SK-N-SH (cell line): ENCODE measurements at regions not wholly inside any gene's neighbourhood (a gene's known extent, or its start where the extent isn't known, plus 50 kb on each side); places are given as distances from the start of the nearest gene placed in this dataset.

Experiments used
- CTCF ChIA-PET: fragments of 300-600, 350-600 bp; formaldehyde crosslinking; extraction: SDS; loops from one replicate; lab custom pipeline; 2021; lab: Yijun Ruan, JAX
- POLR2A ChIA-PET: fragments of 350-600 bp; sonication (Branson Sonifier 250); formaldehyde crosslinking; extraction: SDS; loops from one replicate; lab custom pipeline; 2020; ENCODE audit warnings: antibody characterized with exemption, inconsistent platforms; lab: Yijun Ruan, JAX
- DNase-seq: peaks from one replicate; pipeline ENCODE4 v3.0.0; 2012
- H2AFZ ChIP-seq: fragments of 200-600 bp; sonication (generic); 2 replicates; pipeline ENCODE4 v1.8.1; 2016; ENCODE audit warnings: antibody characterized with exemption, mild to moderate bottlenecking, low read depth
- H3F3A ChIP-seq: fragments of 200-600 bp; sonication (generic); replicated peaks from 2 replicates; pipeline ENCODE3; 2016; ENCODE audit warnings: antibody characterized with exemption, mild to moderate bottlenecking; ENCODE audit not compliant: insufficient read depth
- H3K27ac ChIP-seq, 2 experiments: fragments of 200-500 bp in 1 of 2; fragments of 200-600 bp in 1 of 2; sonication (Bioruptor generic) in 1 of 2; sonication (generic), shearing (Covaris generic) in 1 of 2; 2 replicates each; pipeline versions ENCODE4 v1.5.1 to v1.6.1; 2014 to 2016; ENCODE audit warnings: low read depth in 2 of 2, inconsistent platforms in 1 of 2, low read length in 1 of 2, mild to moderate bottlenecking in 1 of 2, mixed read lengths in 1 of 2
- H3K27me3 ChIP-seq: fragments of 200-600 bp; sonication (generic), shearing (Covaris generic); 2 replicates; pipeline ENCODE4 v1.6.1; 2016; ENCODE audit warnings: mixed run types; ENCODE audit not compliant: insufficient read depth
- H3K36me3 ChIP-seq, 2 experiments: fragments of 200-500 bp in 1 of 2; fragments of 200-600 bp in 1 of 2; sonication (Bioruptor generic) in 1 of 2; sonication (generic) in 1 of 2; replicated peaks in 1 of 2; 2 replicates each; pipeline versions ENCODE3 to v1.5.1; 2014 to 2016; ENCODE audit warnings: low read length in 1 of 2, mild to moderate bottlenecking in 1 of 2; ENCODE audit not compliant: insufficient read depth in 2 of 2, control insufficient read depth in 1 of 2
- H3K4me1 ChIP-seq, 2 experiments: fragments of 200-500 bp in 1 of 2; fragments of 200-600 bp in 1 of 2; sonication (Bioruptor generic) in 1 of 2; sonication (generic), shearing (Covaris generic) in 1 of 2; 2 replicates each; pipeline versions ENCODE4 v1.5.1 to v1.6.1; 2014 to 2016; ENCODE audit warnings: low read depth in 1 of 2, low read length in 1 of 2, mixed run types in 1 of 2; ENCODE audit not compliant: insufficient read depth in 2 of 2, control insufficient read depth in 1 of 2
- H3K4me2 ChIP-seq: fragments of 200-600 bp; sonication (generic), shearing (Covaris generic); 2 replicates; pipeline ENCODE4 v1.6.1; 2017; ENCODE audit warnings: mixed run types
- H3K4me3 ChIP-seq, 2 experiments: fragments of 200-500 bp in 1 of 2; fragments of 200-600 bp in 1 of 2; sonication (Bioruptor generic) in 1 of 2; sonication (generic), shearing (Covaris generic) in 1 of 2; 2 replicates each; pipeline versions ENCODE4 v1.5.1 to v1.8.1; 2014 to 2016; ENCODE audit warnings: low read depth in 2 of 2, inconsistent platforms in 1 of 2, low read length in 1 of 2, mild to moderate bottlenecking in 1 of 2, mixed read lengths in 1 of 2, moderate library complexity in 1 of 2
- H3K79me2 ChIP-seq: fragments of 200-600 bp; sonication (generic); 2 replicates; pipeline ENCODE4 v1.8.1; 2017; ENCODE audit warnings: mild to moderate bottlenecking; ENCODE audit not compliant: insufficient read depth
- H3K9ac ChIP-seq: fragments of 200-600 bp; sonication (generic); 2 replicates; pipeline ENCODE4 v1.6.1; 2017; ENCODE audit warnings: mixed run types
- H3K9me2 ChIP-seq: fragments of 200-600 bp; sonication (generic); 2 replicates; pipeline ENCODE4 v1.6.1; 2017; ENCODE audit warnings: mixed run types
- H3K9me3 ChIP-seq: fragments of 200-600 bp; sonication (generic); 2 replicates; pipeline ENCODE4 v1.6.1; 2017; ENCODE audit warnings: mixed run types, mild to moderate bottlenecking, moderate library complexity
- H4K20me1 ChIP-seq: fragments of 200-600 bp; sonication (generic); 2 replicates; pipeline ENCODE4 v1.6.1; 2017; ENCODE audit warnings: mild to moderate bottlenecking, mixed run types; ENCODE audit not compliant: insufficient read depth
- CHD2 ChIP-seq: fragments of 150-350 bp; IDR thresholded peaks from 2 replicates; pipeline ENCODE4 v1.6.1; 2018; ENCODE audit warnings: low read length; ENCODE audit not compliant: partially characterized antibody
- ELF1 ChIP-seq: IDR thresholded peaks from 2 replicates; pipeline ENCODE4 v1.4.0; 2012
- EZH2phosphoT487 ChIP-seq: fragments of 200-600 bp; sonication (generic); IDR thresholded peaks from 2 replicates; pipeline ENCODE4 v1.6.1; 2017; ENCODE audit warnings: low read depth, mixed run types, mild to moderate bottlenecking, antibody characterized with exemption, moderate library complexity, borderline replicate concordance
- FOSL2 ChIP-seq: IDR thresholded peaks from 2 replicates; pipeline ENCODE4 v1.4.0; 2012; ENCODE audit warnings: low read depth, mild to moderate bottlenecking, moderate library complexity, borderline replicate concordance
- FOXJ3 ChIP-seq: sonication (generic); formaldehyde crosslinking; IDR thresholded peaks from 2 replicates; pipeline ENCODE4 v1.5.1; 2020; ENCODE audit warnings: mild to moderate bottlenecking, missing genetic modification reagents
- GABPA ChIP-seq: IDR thresholded peaks from 2 replicates; pipeline ENCODE4 v1.4.0; 2012; ENCODE audit warnings: low read depth, mild to moderate bottlenecking
- MXI1 ChIP-seq: IDR thresholded peaks from 2 replicates; pipeline ENCODE4 v1.6.1; 2012; ENCODE audit warnings: mild to moderate bottlenecking, low read depth, low read length, improper control_type of control experiment
- NFIC ChIP-seq: IDR thresholded peaks from 2 replicates; pipeline ENCODE4 v1.4.0; 2012; ENCODE audit warnings: borderline replicate concordance
- RAD21 ChIP-seq: IDR thresholded peaks from 2 replicates; pipeline ENCODE4 v1.6.1; 2012; ENCODE audit warnings: mild to moderate bottlenecking, low read length
- RCOR1 ChIP-seq: fragments of 150-350 bp; IDR thresholded peaks from 2 replicates; pipeline ENCODE4 v1.6.1; 2017; ENCODE audit warnings: antibody characterized with exemption, low read length
- RXRA ChIP-seq: IDR thresholded peaks from 2 replicates; pipeline ENCODE4 v1.4.0; 2012; ENCODE audit warnings: low read depth, mild to moderate bottlenecking, borderline replicate concordance
- SMC3 ChIP-seq: IDR thresholded peaks from 2 replicates; pipeline ENCODE4 v1.6.1; 2012; ENCODE audit warnings: low read depth, low read length, improper control_type of control experiment
- TAF1 ChIP-seq: IDR thresholded peaks from 2 replicates; pipeline ENCODE4 v1.6.1; 2012; ENCODE audit warnings: low read depth, mild to moderate bottlenecking, low read length, moderate library complexity, borderline replicate concordance
- TCF12 ChIP-seq: IDR thresholded peaks from 2 replicates; pipeline ENCODE4 v1.4.0; 2012
- YY1 ChIP-seq: IDR thresholded peaks from 2 replicates; pipeline ENCODE4 v1.4.0; 2012; ENCODE audit warnings: low read depth, mild to moderate bottlenecking
- WGBS: methylation state at CpG from one replicate; pipeline ENCODE4 v1.1.6; 2017; ENCODE audit warnings: low lambda C conversion rate; 5-methylcytosine and 5-hydroxymethylcytosine counted together
- TF ChIP-seq, protein P1 (sequence below): fragments of 200-600 bp; sonication (generic); IDR thresholded peaks from 2 replicates; pipeline ENCODE4 v1.6.1; 2017; ENCODE audit warnings: antibody characterized with exemption, mild to moderate bottlenecking, moderate library complexity
- TF ChIP-seq, protein P2 (sequence below): IDR thresholded peaks from 2 replicates; pipeline ENCODE4 v1.6.1; 2012; ENCODE audit warnings: mild to moderate bottlenecking, low read depth, low read length, moderate library complexity
- TF ChIP-seq, protein P3 (sequence below): IDR thresholded peaks from 2 replicates; pipeline ENCODE4 v1.4.0; 2012; ENCODE audit warnings: low read depth
- TF ChIP-seq, protein P4 (sequence below): fragments of 150-350 bp; IDR thresholded peaks from 2 replicates; pipeline ENCODE4 v1.6.1; 2016; ENCODE audit warnings: mild to moderate bottlenecking, low read depth, low read length

DNA sequence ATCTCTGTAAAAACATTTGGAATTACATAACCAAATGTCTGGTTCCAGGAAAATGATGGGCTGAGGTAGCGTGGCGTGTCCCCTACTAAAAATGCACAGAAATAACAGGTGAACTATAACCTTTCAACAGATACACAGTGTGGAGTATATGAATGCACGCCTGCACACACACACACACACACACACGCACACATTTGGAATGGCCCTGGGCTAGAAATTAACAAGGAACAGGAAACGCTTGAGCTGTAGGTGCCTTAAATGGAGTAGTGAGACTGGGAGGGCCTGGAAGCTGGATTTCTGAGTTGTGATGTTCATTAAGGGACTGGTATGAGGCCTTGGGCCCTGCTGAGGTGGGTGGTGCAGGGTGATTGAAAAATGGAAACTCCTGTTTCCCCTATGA is 246.5 kb upstream of the C1orf174 start:
- Histone ChIP-seq H3K27ac (no peak overlapping the region), H3K27me3 (no peaks in the 10 kb centered on the region), H3K4me3 (no peak overlapping the region), H3K9me3 (no peaks in the 10 kb centered on the region), H3K4me2 (no peak overlapping the region), H2AFZ (no peak overlapping the region), H3K79me2 (no peaks in the 10 kb centered on the region), H3K4me1 (no peaks in the 10 kb centered on the region), H3K9me2 (no peaks in the 10 kb centered on the region), H3K36me3 (no peaks in the 10 kb centered on the region), H4K20me1 (no peaks in the 10 kb centered on the region), H3K9ac (no peak overlapping the region), H3F3A (no peaks in the 10 kb centered on the region)
- WGBS, result 26% methylated on average over 5 of the region's 5 CpGs
- TF ChIP-seq, protein P1, sequence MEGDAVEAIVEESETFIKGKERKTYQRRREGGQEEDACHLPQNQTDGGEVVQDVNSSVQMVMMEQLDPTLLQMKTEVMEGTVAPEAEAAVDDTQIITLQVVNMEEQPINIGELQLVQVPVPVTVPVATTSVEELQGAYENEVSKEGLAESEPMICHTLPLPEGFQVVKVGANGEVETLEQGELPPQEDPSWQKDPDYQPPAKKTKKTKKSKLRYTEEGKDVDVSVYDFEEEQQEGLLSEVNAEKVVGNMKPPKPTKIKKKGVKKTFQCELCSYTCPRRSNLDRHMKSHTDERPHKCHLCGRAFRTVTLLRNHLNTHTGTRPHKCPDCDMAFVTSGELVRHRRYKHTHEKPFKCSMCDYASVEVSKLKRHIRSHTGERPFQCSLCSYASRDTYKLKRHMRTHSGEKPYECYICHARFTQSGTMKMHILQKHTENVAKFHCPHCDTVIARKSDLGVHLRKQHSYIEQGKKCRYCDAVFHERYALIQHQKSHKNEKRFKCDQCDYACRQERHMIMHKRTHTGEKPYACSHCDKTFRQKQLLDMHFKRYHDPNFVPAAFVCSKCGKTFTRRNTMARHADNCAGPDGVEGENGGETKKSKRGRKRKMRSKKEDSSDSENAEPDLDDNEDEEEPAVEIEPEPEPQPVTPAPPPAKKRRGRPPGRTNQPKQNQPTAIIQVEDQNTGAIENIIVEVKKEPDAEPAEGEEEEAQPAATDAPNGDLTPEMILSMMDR, result no peak
- no peak for TF ChIP-seq FOSL2
- TF ChIP-seq, protein P2, sequence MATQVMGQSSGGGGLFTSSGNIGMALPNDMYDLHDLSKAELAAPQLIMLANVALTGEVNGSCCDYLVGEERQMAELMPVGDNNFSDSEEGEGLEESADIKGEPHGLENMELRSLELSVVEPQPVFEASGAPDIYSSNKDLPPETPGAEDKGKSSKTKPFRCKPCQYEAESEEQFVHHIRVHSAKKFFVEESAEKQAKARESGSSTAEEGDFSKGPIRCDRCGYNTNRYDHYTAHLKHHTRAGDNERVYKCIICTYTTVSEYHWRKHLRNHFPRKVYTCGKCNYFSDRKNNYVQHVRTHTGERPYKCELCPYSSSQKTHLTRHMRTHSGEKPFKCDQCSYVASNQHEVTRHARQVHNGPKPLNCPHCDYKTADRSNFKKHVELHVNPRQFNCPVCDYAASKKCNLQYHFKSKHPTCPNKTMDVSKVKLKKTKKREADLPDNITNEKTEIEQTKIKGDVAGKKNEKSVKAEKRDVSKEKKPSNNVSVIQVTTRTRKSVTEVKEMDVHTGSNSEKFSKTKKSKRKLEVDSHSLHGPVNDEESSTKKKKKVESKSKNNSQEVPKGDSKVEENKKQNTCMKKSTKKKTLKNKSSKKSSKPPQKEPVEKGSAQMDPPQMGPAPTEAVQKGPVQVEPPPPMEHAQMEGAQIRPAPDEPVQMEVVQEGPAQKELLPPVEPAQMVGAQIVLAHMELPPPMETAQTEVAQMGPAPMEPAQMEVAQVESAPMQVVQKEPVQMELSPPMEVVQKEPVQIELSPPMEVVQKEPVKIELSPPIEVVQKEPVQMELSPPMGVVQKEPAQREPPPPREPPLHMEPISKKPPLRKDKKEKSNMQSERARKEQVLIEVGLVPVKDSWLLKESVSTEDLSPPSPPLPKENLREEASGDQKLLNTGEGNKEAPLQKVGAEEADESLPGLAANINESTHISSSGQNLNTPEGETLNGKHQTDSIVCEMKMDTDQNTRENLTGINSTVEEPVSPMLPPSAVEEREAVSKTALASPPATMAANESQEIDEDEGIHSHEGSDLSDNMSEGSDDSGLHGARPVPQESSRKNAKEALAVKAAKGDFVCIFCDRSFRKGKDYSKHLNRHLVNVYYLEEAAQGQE, result no peak
- TF ChIP-seq, protein P3, sequence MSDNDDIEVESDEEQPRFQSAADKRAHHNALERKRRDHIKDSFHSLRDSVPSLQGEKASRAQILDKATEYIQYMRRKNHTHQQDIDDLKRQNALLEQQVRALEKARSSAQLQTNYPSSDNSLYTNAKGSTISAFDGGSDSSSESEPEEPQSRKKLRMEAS, result no peak
- TF ChIP-seq SMC3, result no peak
- TF ChIP-seq RCOR1, result no peak
- no peak for TF ChIP-seq NFIC
- TF ChIP-seq GABPA, result no peak
- no peak for TF ChIP-seq ELF1
- TF ChIP-seq RAD21, result no peak
- TF ChIP-seq TAF1, result no peak
- TF ChIP-seq, protein P4, sequence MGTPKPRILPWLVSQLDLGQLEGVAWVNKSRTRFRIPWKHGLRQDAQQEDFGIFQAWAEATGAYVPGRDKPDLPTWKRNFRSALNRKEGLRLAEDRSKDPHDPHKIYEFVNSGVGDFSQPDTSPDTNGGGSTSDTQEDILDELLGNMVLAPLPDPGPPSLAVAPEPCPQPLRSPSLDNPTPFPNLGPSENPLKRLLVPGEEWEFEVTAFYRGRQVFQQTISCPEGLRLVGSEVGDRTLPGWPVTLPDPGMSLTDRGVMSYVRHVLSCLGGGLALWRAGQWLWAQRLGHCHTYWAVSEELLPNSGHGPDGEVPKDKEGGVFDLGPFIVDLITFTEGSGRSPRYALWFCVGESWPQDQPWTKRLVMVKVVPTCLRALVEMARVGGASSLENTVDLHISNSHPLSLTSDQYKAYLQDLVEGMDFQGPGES, result no peak
- no peak for TF ChIP-seq RXRA
- no peak for TF ChIP-seq YY1
- TF ChIP-seq MXI1, result no peak
- no peak for TF ChIP-seq FOXJ3 (CRISPR knock-in tag)
- no peak for TF ChIP-seq TCF12
- no peak for TF ChIP-seq CHD2
- no peak for TF ChIP-seq EZH2phosphoT487
- ChIA-PET CTCF (no interaction called here), POLR2A (no interaction called here)
- no peak for DNase-seq
